ENCODE measurements at regions not wholly inside any gene's neighbourhood (a gene's known extent, or its start where the extent isn't known, plus 50 kb on each side); places are given as distances from the start of the nearest gene placed in this dataset.

DNA sequence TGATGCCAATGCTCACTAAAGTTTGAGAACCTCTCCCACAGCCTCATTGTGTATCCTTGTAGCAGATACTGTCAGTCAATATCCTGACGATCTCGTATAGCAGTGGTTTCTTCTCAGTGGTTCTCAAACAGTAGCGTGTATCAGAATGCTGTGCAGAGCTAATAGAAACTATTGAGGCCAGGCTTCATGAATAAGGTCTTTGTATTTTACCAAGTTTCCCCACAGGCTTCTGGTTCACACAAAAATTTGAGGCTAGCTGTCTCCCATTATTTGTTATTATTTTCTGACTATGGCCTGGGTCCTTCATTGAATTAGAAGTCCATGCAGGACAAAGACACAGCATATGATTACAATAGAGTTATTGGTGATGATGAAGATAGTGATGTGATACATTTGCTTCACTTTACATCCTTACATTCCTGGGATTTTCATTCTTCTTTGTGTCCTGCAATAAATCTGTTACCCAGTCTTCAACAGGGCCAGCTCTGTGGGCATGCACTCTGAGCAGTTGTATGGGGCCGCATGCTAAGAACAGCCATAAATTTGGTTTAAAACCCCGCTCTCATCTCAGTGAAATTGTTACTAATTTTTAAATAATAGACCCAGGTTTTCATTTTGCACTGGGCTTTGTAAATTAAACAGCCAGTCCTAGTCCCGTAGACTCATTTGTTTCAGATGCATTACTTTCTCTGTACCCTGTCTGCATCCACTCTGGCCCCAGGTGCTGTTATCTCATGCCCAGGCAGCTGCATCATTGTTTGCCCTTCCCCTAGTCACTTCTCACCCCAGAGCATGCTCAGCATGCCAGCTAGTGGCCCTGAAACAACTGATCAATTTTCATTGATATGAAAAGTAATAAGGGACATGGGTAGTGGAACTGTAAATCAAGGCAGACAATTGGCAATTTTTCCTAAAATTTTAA lies 199.9 kb upstream of the PIK3R1 start:
- Histone ChIP-seq H3K4me3 (no peak overlapping the region), H3K4me1 (peaks cover 0 to 12% (median 5%) of the 10 kb centered on the region in 4 donors), H3K36me3 (no peaks in the 10 kb centered on the region), H3K9me3 (no peaks in the 10 kb centered on the region), H3K27me3 (no peaks in the 10 kb centered on the region), H3K27ac (no peak overlapping the region)
- WGBS, 2 donors (ENCODE audit: low coverage in 1 of 2) = 79 to 83% methylated on average over 6 of the region's 6 CpGs
- no peak for TF ChIP-seq POLR2AphosphoS5 (IDR thresholded peaks at IDR 0.05)
- TF ChIP-seq, protein P1, sequence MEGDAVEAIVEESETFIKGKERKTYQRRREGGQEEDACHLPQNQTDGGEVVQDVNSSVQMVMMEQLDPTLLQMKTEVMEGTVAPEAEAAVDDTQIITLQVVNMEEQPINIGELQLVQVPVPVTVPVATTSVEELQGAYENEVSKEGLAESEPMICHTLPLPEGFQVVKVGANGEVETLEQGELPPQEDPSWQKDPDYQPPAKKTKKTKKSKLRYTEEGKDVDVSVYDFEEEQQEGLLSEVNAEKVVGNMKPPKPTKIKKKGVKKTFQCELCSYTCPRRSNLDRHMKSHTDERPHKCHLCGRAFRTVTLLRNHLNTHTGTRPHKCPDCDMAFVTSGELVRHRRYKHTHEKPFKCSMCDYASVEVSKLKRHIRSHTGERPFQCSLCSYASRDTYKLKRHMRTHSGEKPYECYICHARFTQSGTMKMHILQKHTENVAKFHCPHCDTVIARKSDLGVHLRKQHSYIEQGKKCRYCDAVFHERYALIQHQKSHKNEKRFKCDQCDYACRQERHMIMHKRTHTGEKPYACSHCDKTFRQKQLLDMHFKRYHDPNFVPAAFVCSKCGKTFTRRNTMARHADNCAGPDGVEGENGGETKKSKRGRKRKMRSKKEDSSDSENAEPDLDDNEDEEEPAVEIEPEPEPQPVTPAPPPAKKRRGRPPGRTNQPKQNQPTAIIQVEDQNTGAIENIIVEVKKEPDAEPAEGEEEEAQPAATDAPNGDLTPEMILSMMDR (IDR thresholded peaks at IDR 0.05) = no peak
- no peak for TF ChIP-seq EP300 (IDR thresholded peaks at IDR 0.05; ENCODE audit: low read depth)
- no peak for TF ChIP-seq POLR2A (IDR thresholded peaks at IDR 0.05)
- intact Hi-C loops (cut with DNase I; ENCODE audit: low total_unique reads) = no loop called here
- in situ Hi-C loops (cut with MboI; ENCODE audit: low pct_ligation_motif_present in 1 of 4, low pct_unique_long_range_greater_than_20kb in 1 of 4, low sequenced_read_pairs in 3 of 4) = no loop called here
- no peak for DNase-seq

DNA sequence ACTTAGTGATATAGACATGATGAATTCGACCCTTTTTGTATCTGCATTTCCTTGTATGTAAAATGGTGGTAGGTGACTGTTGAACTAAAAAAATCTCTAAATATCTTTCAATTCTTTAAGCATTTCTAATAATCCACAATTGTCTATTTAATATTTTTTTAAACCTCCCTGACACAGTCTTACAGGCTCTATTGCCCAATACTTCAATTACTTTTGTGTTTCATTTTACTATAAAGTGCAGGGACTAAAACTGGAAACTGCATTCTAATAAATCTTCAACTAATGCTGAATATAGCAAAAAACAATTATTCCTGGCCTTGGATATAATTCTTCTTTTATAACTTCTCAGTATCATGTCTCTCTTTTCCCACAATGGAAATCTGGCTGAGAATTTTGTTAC lies 202.7 kb upstream of the PIK3R1 start:
- H3K4me3 ChIP-seq = no peak overlapping the region
- intact Hi-C loops (cut with DNase I; ENCODE audit: low total_unique reads) (no loop called here), in situ Hi-C loops (cut with MboI; ENCODE audit: low pct_ligation_motif_present in 1 of 4, low pct_unique_long_range_greater_than_20kb in 1 of 4, low sequenced_read_pairs in 3 of 4) (no loop called here)
- 89 to 100% methylated on average over 1 of the region's 1 CpG for WGBS, 2 donors (ENCODE audit: low coverage in 1 of 2)
- no peaks in the 10 kb centered on the region for H3K9me3 ChIP-seq
- H3K4me1 ChIP-seq = peaks cover 0 to 13% (median 6%) of the 10 kb centered on the region in 4 donors
- no peaks in the 10 kb centered on the region for H3K27me3 ChIP-seq
- no peak overlapping the region for H3K27ac ChIP-seq
- no peak for TF ChIP-seq POLR2AphosphoS5 (IDR thresholded peaks at IDR 0.05)
- TF ChIP-seq, protein P1 (IDR thresholded peaks at IDR 0.05) = no peak
- no peak for TF ChIP-seq POLR2A (IDR thresholded peaks at IDR 0.05)
- DNase-seq = no peak
- no peaks in the 10 kb centered on the region for H3K36me3 ChIP-seq

GRCh38 chr5:68012429-68012828 lies 203.1 kb upstream of the PIK3R1 start:
- DNase-seq = no peak
- TF ChIP-seq EP300 (IDR thresholded peaks at IDR 0.05; ENCODE audit: low read depth) (no peak), POLR2A (IDR thresholded peaks at IDR 0.05) (no peak), POLR2AphosphoS5 (IDR thresholded peaks at IDR 0.05) (no peak)
- TF ChIP-seq, protein P1 (IDR thresholded peaks at IDR 0.05) = no peak
- intact Hi-C loops (cut with DNase I; ENCODE audit: low total_unique reads) (no loop called here), in situ Hi-C loops (cut with MboI; ENCODE audit: low pct_ligation_motif_present in 1 of 4, low pct_unique_long_range_greater_than_20kb in 1 of 4, low sequenced_read_pairs in 3 of 4) (no loop called here)
- H3K4me1 ChIP-seq = peaks cover 0 to 13% (median 6%) of the 10 kb centered on the region in 4 donors
- no peaks in the 10 kb centered on the region for H3K27me3 ChIP-seq
- no peak overlapping the region for H3K27ac ChIP-seq
- H3K4me3 ChIP-seq = no peak overlapping the region
- WGBS, 2 donors (ENCODE audit: low coverage in 1 of 2) = 57% methylated on average over 1 of the region's 1 CpG; no CpG with 5 or more reads in 1 of the 2 donors
- H3K9me3 ChIP-seq = no peaks in the 10 kb centered on the region
- no peaks in the 10 kb centered on the region for H3K36me3 ChIP-seq

GRCh38 chr5:68011801-68012200 lies 203.8 kb upstream of the PIK3R1 start:
- DNase-seq = no peak
- intact Hi-C loops (cut with DNase I; ENCODE audit: low total_unique reads) = no loop called here
- no peaks in the 10 kb centered on the region for H3K27me3 ChIP-seq
- H3K4me1 ChIP-seq = peaks cover 0 to 13% (median 6%) of the 10 kb centered on the region in 4 donors
- no peak overlapping the region for H3K4me3 ChIP-seq
- no peaks in the 10 kb centered on the region for H3K36me3 ChIP-seq
- no peaks in the 10 kb centered on the region for H3K9me3 ChIP-seq
- H3K27ac ChIP-seq = no peak overlapping the region
- in situ Hi-C loops (cut with MboI; ENCODE audit: low pct_ligation_motif_present in 1 of 4, low pct_unique_long_range_greater_than_20kb in 1 of 4, low sequenced_read_pairs in 3 of 4) = no loop called here
- TF ChIP-seq POLR2AphosphoS5 (IDR thresholded peaks at IDR 0.05) (no peak), POLR2A (IDR thresholded peaks at IDR 0.05) (no peak), EP300 (IDR thresholded peaks at IDR 0.05; ENCODE audit: low read depth) (no peak)
- TF ChIP-seq, protein P1 (IDR thresholded peaks at IDR 0.05) = no peak
